IPS-18c (cell line): ENCODE measurements at regions not wholly inside any gene's neighbourhood (a gene's known extent, or its start where the extent isn't known, plus 50 kb on each side); places are given as distances from the start of the nearest gene placed in this dataset.

Experiments used
- H3K4me3 ChIP-seq: 2 replicates; pipeline ENCODE4 v1.7.0; 2013; ENCODE audit warnings: low read depth, mild to moderate bottlenecking, low read length, moderate library complexity; ENCODE audit not compliant: insufficient read depth
- H3K9me3 ChIP-seq: one replicate; pipeline ENCODE4 v1.6.1; 2013; ENCODE audit warnings: mild to moderate bottlenecking, low read length, moderate library complexity; ENCODE audit not compliant: control insufficient read depth, insufficient read depth

DNA sequence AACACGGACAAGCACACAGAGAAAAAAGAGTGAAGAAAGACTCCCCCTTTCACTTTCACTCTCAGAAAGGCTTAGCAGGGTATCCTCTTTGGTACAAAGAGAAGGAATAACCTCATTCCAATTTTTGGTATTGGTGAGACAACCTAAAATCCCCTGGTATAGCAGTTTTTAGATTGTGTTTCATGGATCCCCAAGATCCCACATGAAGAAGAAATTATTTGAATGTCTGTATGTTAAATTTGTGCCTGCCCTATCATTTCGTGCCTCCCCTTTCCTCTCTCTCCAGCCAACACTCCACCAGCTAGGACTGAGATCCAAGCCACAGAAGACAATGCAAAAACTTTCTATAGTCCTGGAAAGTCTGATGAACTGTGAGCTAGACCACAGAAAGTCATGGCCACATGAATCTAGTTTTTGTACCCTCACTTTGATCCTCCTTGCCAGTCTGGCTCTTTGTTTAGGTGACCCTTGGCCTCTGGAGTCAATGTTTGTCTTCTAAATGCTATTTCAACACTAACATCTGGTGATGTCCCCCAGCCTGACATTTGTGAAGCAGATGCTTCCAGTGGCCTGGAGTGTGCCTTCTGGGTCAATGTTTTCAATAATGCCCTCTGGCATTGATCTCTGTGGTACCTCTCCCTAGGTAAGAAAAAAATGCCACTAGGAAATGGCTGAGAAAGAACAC, 181.9 kb upstream of the BMP4 start:
- no peaks in the 10 kb centered on the region for H3K9me3 ChIP-seq

GRCh38 chr14:54140551-54140950, 183.9 kb upstream of the BMP4 start:
- H3K4me3 ChIP-seq, result no peak overlapping the region
- H3K9me3 ChIP-seq, result no peaks in the 10 kb centered on the region

More for the DNA sequence above, 181.9 kb upstream of the BMP4 start:
- no peak overlapping the region for H3K4me3 ChIP-seq

DNA sequence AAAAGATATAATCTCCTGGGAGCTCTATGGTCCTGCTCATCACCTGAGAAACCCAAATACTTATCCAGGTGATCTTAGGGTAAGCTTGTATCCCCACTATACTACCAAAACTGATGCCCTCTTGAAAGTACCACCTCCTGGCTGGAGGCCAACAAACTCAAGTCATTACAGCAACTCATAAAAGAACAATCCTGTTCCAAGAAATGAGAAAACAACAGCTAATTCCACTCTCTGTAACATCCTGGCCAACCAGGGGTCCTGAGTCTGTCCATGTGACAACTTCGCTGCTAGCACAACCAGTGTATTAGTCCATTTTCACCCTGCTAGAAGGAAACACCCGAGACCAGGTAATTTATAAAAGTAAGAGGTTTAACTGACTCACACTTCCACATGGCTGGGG, 190.0 kb upstream of the BMP4 start:
- Histone ChIP-seq H3K4me3 (no peak overlapping the region), H3K9me3 (no peaks in the 10 kb centered on the region)

GRCh38 chr14:54147282-54147681, 190.7 kb upstream of the BMP4 start:
- Histone ChIP-seq H3K4me3 (no peak overlapping the region), H3K9me3 (no peaks in the 10 kb centered on the region)

- no peaks in the 10 kb centered on the region for H3K9me3 ChIP-seq
Measured at GRCh38 chr14:54147758-54148157, 191.1 kb upstream of the BMP4 start.

GRCh38 chr14:54148251-54148650, 191.6 kb upstream of the BMP4 start:
- no peaks in the 10 kb centered on the region for H3K9me3 ChIP-seq
- H3K4me3 ChIP-seq, result no peak overlapping the region

More at GRCh38 chr14:54147758-54148157, 191.1 kb upstream of the BMP4 start:
- H3K4me3 ChIP-seq, result no peak overlapping the region

GRCh38 chr14:54152351-54152750, 195.7 kb upstream of the BMP4 start:
- Histone ChIP-seq H3K9me3 (no peaks in the 10 kb centered on the region), H3K4me3 (no peak overlapping the region)

- no peaks in the 10 kb centered on the region for H3K9me3 ChIP-seq
- H3K4me3 ChIP-seq, result no peak overlapping the region
Measured at GRCh38 chr14:54166049-54166950, 209.7 kb upstream of the BMP4 start.

DNA sequence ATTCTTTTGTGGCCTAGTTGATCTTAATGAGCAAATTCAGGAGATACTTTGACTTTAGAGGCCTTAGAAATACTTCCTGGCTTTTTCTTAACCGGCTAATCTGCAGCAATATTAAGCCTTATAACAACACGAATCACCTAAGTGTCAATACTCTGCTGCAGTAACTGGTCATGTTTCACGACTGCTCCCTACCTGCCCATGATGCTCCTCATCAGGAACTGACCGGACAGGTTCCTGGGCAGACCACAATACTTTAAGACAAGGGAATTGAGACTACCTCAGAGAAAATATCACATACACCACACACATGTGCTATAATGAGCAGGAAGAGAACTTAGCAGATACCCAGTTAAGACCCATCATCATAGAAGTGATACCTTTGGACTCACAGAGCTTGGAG, 211.9 kb upstream of the BMP4 start:
- H3K4me3 ChIP-seq, result no peak overlapping the region
- no peaks in the 10 kb centered on the region for H3K9me3 ChIP-seq

DNA sequence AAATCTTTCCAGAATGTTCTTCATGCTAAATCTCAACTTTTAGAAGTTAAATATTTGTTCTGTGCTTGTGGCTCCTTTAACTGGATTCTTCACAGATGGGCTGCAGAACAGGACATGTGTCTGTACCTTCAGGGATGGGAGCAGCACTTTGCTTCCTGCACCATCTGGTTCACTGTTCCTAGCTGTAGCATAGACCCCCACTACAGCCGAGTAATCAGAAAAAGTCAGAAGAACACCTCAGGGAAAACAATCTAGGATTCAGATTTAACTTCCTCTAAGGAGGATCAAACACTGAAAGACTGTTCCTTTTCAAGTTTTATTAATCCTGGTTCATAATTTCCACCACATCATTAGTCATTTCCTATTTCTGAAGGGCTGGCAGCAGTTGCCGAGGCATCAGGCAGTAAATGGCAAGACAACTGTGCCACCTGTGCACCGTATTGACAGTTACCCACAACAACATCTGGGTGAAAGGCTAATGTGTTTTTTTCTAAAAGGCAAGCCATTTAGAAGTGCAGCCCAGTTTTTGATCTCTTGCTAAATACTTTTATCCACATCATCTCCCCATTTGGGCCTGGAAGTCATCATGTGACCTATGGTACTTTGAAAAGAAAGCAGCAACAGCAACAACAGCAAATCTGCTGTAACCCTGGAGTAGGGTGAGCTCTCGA, 212.8 kb upstream of the BMP4 start:
- no peaks in the 10 kb centered on the region for H3K9me3 ChIP-seq
- H3K4me3 ChIP-seq, result no peak overlapping the region

- H3K9me3 ChIP-seq, result no peaks in the 10 kb centered on the region
- H3K4me3 ChIP-seq, result no peak overlapping the region
Measured at GRCh38 chr14:54170301-54170700, 213.7 kb upstream of the BMP4 start.

GRCh38 chr14:54172114-54172513, 215.5 kb upstream of the BMP4 start:
- no peaks in the 10 kb centered on the region for H3K9me3 ChIP-seq
- H3K4me3 ChIP-seq, result no peak overlapping the region

GRCh38 chr14:54172562-54172961, 215.9 kb upstream of the BMP4 start:
- H3K9me3 ChIP-seq, result no peaks in the 10 kb centered on the region
- H3K4me3 ChIP-seq, result no peak overlapping the region

- Histone ChIP-seq H3K4me3 (no peak overlapping the region), H3K9me3 (no peaks in the 10 kb centered on the region)
Measured at GRCh38 chr14:54173802-54174201, 217.2 kb upstream of the BMP4 start.

GRCh38 chr14:54174457-54174856, 217.8 kb upstream of the BMP4 start:
- Histone ChIP-seq H3K4me3 (no peak overlapping the region), H3K9me3 (no peaks in the 10 kb centered on the region)

DNA sequence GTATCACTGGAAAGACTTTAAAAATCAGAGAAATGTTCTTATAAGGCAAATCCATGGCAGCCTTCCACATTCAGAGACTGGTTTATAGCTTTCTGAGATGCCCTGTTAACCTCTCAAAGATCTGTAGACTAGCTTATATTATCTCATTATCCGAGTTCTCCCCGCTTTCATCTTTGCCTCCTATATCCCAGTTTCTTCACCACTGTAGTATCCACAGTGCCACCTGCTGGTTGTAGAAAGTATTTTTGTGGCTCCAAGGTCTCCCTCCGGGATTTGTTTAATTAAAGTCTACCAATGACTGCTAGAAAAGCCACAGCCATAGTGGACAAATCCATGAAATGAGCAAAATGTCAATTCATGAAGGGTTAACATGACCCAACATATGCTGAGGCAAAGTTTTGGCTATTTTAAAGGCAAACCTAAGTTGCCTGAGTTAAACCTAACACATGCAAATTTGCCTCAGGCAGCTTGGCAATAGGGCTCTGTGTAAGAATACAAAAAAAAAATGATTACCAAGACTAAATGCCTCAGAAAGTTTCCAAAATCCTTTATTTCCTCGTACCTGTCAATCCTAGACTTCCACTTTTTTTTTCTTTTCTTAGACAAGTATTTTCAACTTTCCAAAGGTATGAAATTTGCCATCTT, 218.8 kb upstream of the BMP4 start:
- no peak overlapping the region for H3K4me3 ChIP-seq
- H3K9me3 ChIP-seq, result no peaks in the 10 kb centered on the region

DNA sequence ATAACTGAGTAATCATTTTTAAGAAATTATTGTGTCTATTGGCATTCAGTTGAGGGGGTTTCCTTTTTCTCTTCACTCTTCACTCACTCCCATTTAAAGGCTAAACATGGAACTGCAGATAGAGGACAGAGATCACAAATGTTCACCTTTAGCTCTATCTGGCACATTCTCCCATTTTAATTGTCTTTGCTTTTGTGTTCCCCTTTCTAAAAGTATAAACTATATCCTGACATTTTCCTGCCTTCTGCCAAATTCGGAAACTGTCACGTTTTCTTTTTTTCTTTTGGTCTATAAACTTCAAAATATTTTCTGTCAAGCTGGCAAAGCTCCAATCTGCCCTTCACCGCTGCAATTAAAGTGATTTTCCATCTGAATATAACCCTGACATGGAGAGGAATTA, 219.8 kb upstream of the CDKN3 start:
- no peak overlapping the region for H3K4me3 ChIP-seq
- H3K9me3 ChIP-seq, result no peaks in the 10 kb centered on the region
